Psoas muscle (tissue), 7 donors: ENCODE measurements at regions not wholly inside any gene's neighbourhood (a gene's known extent, or its start where the extent isn't known, plus 50 kb on each side); places are given as distances from the start of the nearest gene placed in this dataset.

Experiments used
- ATAC-seq, 4 donors: fragments of 200-7000 bp; cut with Tn5 transposase; one replicate each; pipeline ENCODE4 v1.9.1; 2020; ENCODE audit warnings: moderate library complexity in 3 of 4, mild to moderate bottlenecking in 2 of 4
- DNase-seq, 2 donors: peaks; one replicate each; pipeline ENCODE4 v3.0.0-alpha.2; 2020
- H3K27ac ChIP-seq: fragments of 200-600 bp; one replicate; pipeline ENCODE4 v1.8.0; 2022
- H3K27me3 ChIP-seq, 3 donors: fragments of 200-600 bp in 1 of 3; one replicate each; pipeline versions ENCODE4 v1.6.1 to v1.8.0; 2013 to 2022; ENCODE audit warnings: low read length in 2 of 3, mild to moderate bottlenecking in 2 of 3, moderate library complexity in 1 of 3; ENCODE audit not compliant: insufficient read depth in 3 of 3
- H3K36me3 ChIP-seq, 2 donors: fragments of 200-600 bp in 1 of 2; one replicate each; pipeline versions ENCODE4 v1.6.1 to v1.8.0; 2013 to 2022; ENCODE audit warnings: low read depth in 1 of 2, mild to moderate bottlenecking in 1 of 2, moderate library complexity in 1 of 2; ENCODE audit not compliant: insufficient read depth in 1 of 2
- H3K4me1 ChIP-seq: fragments of 200-600 bp; one replicate; pipeline ENCODE4 v1.8.0; 2022
- H3K4me3 ChIP-seq: fragments of 200-600 bp; one replicate; pipeline ENCODE4 v1.8.0; 2022; ENCODE audit warnings: mild to moderate bottlenecking
- H3K9me3 ChIP-seq: fragments of 200-600 bp; one replicate; pipeline ENCODE4 v1.8.0; 2022
- CTCF ChIP-seq: fragments of 200-600 bp; IDR thresholded peaks from one replicate; pipeline ENCODE4 v1.8.0; 2022; ENCODE audit warnings: antibody characterized with exemption
- WGBS, 3 donors: extraction: QIAGEN DNeasy Blood & Tissue Kit; methylation state at CpG; one replicate each; pipeline versions ENCODE4 v1.1.6 to v1.1.7; 2013; 5-methylcytosine and 5-hydroxymethylcytosine counted together
- intact Hi-C, 2 donors: fragments of 100-400 bp; cut with DNase I; formaldehyde crosslinking; loops; one replicate each; pipeline versions ENCODE4 v1.11.0 to v1.14.2; 2022
- donor health status: healthy with polysubstance abuse.
- donor health status: DM: no; HTN: no; CAD: no; lungs with moderate emphysema.
- donor health status: Bipolar disorder and iron deficiency.
- donor health status: healthy.
- donor health status: DM: yes; HTN: yes; CAD: no.
- donor health status: DM: no; HTN: no; CAD: no.
- donor health status: DM: yes; HTN: yes; CAD: no.

GRCh38 chr1:72635719-72636118, 353.4 kb upstream of the NEGR1 start:
- Histone ChIP-seq H3K4me3 (no peak overlapping the region), H3K9me3 (no peaks in the 10 kb centered on the region), H3K4me1 (no peaks in the 10 kb centered on the region), H3K27ac (no peak overlapping the region), H3K27me3 (no peaks in the 10 kb centered on the region), H3K36me3 (no peaks in the 10 kb centered on the region)
- TF ChIP-seq CTCF = no peak
- 63 to 67% (median 66%) methylated on average over 5 of the region's 5 CpGs for WGBS, 3 donors
- intact Hi-C loops = no loop called here
- no peak for ATAC-seq
- DNase-seq = no peak

- WGBS, 3 donors = 66 to 69% (median 68%) methylated on average over 3 of the region's 3 CpGs
- Histone ChIP-seq H3K4me1 (no peaks in the 10 kb centered on the region), H3K27me3 (no peaks in the 10 kb centered on the region), H3K36me3 (no peaks in the 10 kb centered on the region), H3K9me3 (no peaks in the 10 kb centered on the region), H3K27ac (no peak overlapping the region), H3K4me3 (no peak overlapping the region)
- DNase-seq (no peak), ATAC-seq (no peak)
- intact Hi-C loops = no loop called here
- TF ChIP-seq CTCF = no peak
These were observed 352.6 kb upstream of the NEGR1 start for GRCh38 chr1:72634946-72635345.

GRCh38 chr1:72631449-72631848, 349.1 kb upstream of the NEGR1 start:
- no peaks in the 10 kb centered on the region for H3K27me3 ChIP-seq
- ATAC-seq (no peak), DNase-seq (no peak)
- no peaks in the 10 kb centered on the region for H3K4me1 ChIP-seq
- TF ChIP-seq CTCF = no peak
- H3K9me3 ChIP-seq = no peaks in the 10 kb centered on the region
- H3K36me3 ChIP-seq = no peaks in the 10 kb centered on the region
- intact Hi-C loops = no loop called here
- H3K4me3 ChIP-seq = no peak overlapping the region
- 52 to 69% (median 61%) methylated on average over 2 of the region's 2 CpGs for WGBS, 3 donors
- H3K27ac ChIP-seq = no peak overlapping the region

- WGBS, 3 donors = 12 to 23% (median 19%) methylated on average over 4 of the region's 4 CpGs
- intact Hi-C loops = no loop called here
These were observed 341.0 kb upstream of the NEGR1 start for GRCh38 chr1:72623299-72623708.

More at GRCh38 chr1:72623299-72623708, 341.0 kb upstream of the NEGR1 start:
- Histone ChIP-seq H3K9me3 (no peaks in the 10 kb centered on the region), H3K27ac (no peak overlapping the region), H3K4me3 (no peak overlapping the region), H3K4me1 (no peaks in the 10 kb centered on the region), H3K36me3 (no peaks in the 10 kb centered on the region), H3K27me3 (no peaks in the 10 kb centered on the region)
- no peak for DNase-seq
- peak in 1 of 4 donors; percentile 56 for ATAC-seq
- TF ChIP-seq CTCF = peak; percentile 27
